Panc1 (cell line): ENCODE measurements at regions not wholly inside any gene's neighbourhood (a gene's known extent, or its start where the extent isn't known, plus 50 kb on each side); places are given as distances from the start of the nearest gene placed in this dataset.

Experiments
- ATAC-seq: fragments of 200-7000 bp; cut with Tn5 transposase; 2 replicates; pipeline ENCODE4 v1.9.1; 2020; ENCODE audit warnings: mild to moderate bottlenecking, moderate library complexity
- BruUV-seq: library from RNA; stranded (reverse); fragments of 400-500 nt; replicated peaks from 2 replicates; lab custom pipeline; 2021; lab: Mats Ljungman, UMichigan
- CTCF ChIA-PET: fragments of 300-600 bp; sonication (Branson Sonifier 250); formaldehyde crosslinking; loops from one replicate; lab custom pipeline; 2022; ENCODE audit warnings: antibody characterized with exemption; lab: Charles Lee
- POLR2A ChIA-PET: fragments of 300-600 bp; sonication (Branson Sonifier 250); formaldehyde crosslinking; loops from one replicate; lab custom pipeline; 2022; ENCODE audit warnings: antibody characterized with exemption; lab: Charles Lee
- DNase-seq: peaks from one replicate; pipeline ENCODE4 v3.0.0-alpha.2; 2010; ENCODE audit warnings: low read depth, low spot score
- H3K27ac ChIP-seq: 2 replicates; pipeline ENCODE4 v1.5.1; 2011; ENCODE audit warnings: mild to moderate bottlenecking, low read length, inconsistent platforms
- H3K27me3 ChIP-seq: fragments of 200-500 bp; sonication (Bioruptor generic); 2 replicates; pipeline ENCODE4 v1.6.0; 2014; ENCODE audit warnings: low read length, inconsistent platforms; ENCODE audit not compliant: control insufficient read depth, insufficient read depth
- H3K36me3 ChIP-seq: fragments of 200-500 bp; sonication (Bioruptor generic); 2 replicates; pipeline ENCODE4 v1.5.1; 2014; ENCODE audit warnings: inconsistent platforms, mild to moderate bottlenecking, low read length, moderate library complexity; ENCODE audit not compliant: control insufficient read depth, insufficient read depth
- H3K4me1 ChIP-seq: 2 replicates; pipeline ENCODE4 v1.5.1; 2011; ENCODE audit warnings: inconsistent platforms, mild to moderate bottlenecking, low read length, moderate library complexity; ENCODE audit not compliant: control insufficient read depth, insufficient read depth
- H3K4me3 ChIP-seq, 2 experiments: 2 replicates each; pipeline ENCODE4 v1.5.1; 2011 to 2012; ENCODE audit warnings: low read depth in 2 of 2, low read length in 2 of 2, mild to moderate bottlenecking in 2 of 2, inconsistent platforms in 1 of 2, moderate library complexity in 1 of 2
- H3K9me3 ChIP-seq: fragments of 200-500 bp; sonication (Bioruptor generic); 2 replicates; pipeline ENCODE4 v1.5.1; 2014; ENCODE audit warnings: low read depth, mild to moderate bottlenecking, inconsistent platforms, low read length, moderate library complexity; ENCODE audit not compliant: control insufficient read depth, insufficient read depth
- POLR2AphosphoS5 ChIP-seq: IDR thresholded peaks from 2 replicates; pipeline ENCODE4 v1.6.1; 2012; ENCODE audit warnings: mild to moderate bottlenecking, low read depth, low read length, moderate library complexity
- SIN3A ChIP-seq: IDR thresholded peaks from 2 replicates; pipeline ENCODE4 v1.6.1; 2012; ENCODE audit warnings: low read depth, mild to moderate bottlenecking, low read length, moderate library complexity, borderline replicate concordance; ENCODE audit not compliant: insufficient read depth
- TCF7L2 ChIP-seq: IDR thresholded peaks from 2 replicates; pipeline ENCODE4 v1.6.1; 2011; ENCODE audit warnings: mild to moderate bottlenecking, low read depth, low read length, inconsistent platforms
- in situ Hi-C: cut with HindIII; loops from 2 replicates; pipeline ENCODE4 v1.10.0; 2016; ENCODE audit warnings: low sequenced_read_pairs, low pct_unique_long_range_greater_than_20kb
- intact Hi-C: fragments of 100-400 bp; cut with micrococcal nuclease; formaldehyde crosslinking; loops from one replicate; pipeline ENCODE4 v1.10.0; 2022; ENCODE audit not compliant: unreplicated experiment
- TF ChIP-seq, protein P1 (sequence below): fragments of 450-650 bp; IDR thresholded peaks from 2 replicates; pipeline ENCODE4 v1.5.1; 2017; ENCODE audit warnings: mild to moderate bottlenecking
- TF ChIP-seq, protein P2 (sequence below), 2 experiments: IDR thresholded peaks; 2 replicates each; pipeline ENCODE4 v1.6.1; 2011 to 2012; ENCODE audit warnings: low read depth in 2 of 2, control low read depth in 1 of 2, low read length in 1 of 2, mild to moderate bottlenecking in 1 of 2, moderate library complexity in 1 of 2; ENCODE audit not compliant: insufficient read depth in 1 of 2

DNA sequence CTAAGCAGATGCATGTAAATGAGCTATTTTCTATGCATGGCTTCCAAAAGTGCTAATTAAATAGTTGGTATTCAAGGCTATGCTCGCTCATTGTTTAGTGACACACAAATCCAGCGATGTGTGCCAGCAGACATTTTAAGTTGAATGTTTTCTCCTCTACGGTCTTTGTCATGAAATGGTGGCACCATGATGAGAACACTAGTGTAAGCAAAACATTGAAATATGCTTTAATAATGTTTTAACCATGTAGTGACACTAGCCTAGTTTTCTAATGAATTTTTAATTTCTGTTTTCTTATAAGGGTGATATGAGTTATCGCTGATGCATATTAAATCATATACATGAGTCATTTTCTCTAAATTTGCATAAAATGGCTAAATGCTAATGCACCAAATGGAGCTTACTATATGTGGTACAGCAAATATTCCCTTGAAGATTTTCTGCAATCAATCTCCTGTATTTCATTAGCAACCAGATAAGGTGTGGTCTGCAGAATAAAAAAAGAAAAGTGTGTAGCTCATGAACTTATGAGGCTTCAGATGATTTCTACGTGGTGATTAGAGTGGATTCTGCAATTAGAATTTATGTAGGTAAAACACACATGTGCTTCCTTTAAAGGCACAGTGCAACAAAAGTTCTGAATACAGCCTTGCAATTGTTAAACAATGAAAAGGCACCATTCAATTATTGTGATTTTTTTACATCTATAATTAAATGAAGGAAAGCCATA lies 226.6 kb downstream of the MEF2C start:
- H3K9me3 ChIP-seq: no peaks in the 10 kb centered on the region
- DNase-seq (no peak), ATAC-seq (no peak)
- H3K27me3 ChIP-seq: no peaks in the 10 kb centered on the region
- TF ChIP-seq, protein P1, sequence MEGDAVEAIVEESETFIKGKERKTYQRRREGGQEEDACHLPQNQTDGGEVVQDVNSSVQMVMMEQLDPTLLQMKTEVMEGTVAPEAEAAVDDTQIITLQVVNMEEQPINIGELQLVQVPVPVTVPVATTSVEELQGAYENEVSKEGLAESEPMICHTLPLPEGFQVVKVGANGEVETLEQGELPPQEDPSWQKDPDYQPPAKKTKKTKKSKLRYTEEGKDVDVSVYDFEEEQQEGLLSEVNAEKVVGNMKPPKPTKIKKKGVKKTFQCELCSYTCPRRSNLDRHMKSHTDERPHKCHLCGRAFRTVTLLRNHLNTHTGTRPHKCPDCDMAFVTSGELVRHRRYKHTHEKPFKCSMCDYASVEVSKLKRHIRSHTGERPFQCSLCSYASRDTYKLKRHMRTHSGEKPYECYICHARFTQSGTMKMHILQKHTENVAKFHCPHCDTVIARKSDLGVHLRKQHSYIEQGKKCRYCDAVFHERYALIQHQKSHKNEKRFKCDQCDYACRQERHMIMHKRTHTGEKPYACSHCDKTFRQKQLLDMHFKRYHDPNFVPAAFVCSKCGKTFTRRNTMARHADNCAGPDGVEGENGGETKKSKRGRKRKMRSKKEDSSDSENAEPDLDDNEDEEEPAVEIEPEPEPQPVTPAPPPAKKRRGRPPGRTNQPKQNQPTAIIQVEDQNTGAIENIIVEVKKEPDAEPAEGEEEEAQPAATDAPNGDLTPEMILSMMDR: no peak
- TF ChIP-seq POLR2AphosphoS5 (no peak), TCF7L2 (no peak), SIN3A (no peak)
- TF ChIP-seq, protein P2, sequence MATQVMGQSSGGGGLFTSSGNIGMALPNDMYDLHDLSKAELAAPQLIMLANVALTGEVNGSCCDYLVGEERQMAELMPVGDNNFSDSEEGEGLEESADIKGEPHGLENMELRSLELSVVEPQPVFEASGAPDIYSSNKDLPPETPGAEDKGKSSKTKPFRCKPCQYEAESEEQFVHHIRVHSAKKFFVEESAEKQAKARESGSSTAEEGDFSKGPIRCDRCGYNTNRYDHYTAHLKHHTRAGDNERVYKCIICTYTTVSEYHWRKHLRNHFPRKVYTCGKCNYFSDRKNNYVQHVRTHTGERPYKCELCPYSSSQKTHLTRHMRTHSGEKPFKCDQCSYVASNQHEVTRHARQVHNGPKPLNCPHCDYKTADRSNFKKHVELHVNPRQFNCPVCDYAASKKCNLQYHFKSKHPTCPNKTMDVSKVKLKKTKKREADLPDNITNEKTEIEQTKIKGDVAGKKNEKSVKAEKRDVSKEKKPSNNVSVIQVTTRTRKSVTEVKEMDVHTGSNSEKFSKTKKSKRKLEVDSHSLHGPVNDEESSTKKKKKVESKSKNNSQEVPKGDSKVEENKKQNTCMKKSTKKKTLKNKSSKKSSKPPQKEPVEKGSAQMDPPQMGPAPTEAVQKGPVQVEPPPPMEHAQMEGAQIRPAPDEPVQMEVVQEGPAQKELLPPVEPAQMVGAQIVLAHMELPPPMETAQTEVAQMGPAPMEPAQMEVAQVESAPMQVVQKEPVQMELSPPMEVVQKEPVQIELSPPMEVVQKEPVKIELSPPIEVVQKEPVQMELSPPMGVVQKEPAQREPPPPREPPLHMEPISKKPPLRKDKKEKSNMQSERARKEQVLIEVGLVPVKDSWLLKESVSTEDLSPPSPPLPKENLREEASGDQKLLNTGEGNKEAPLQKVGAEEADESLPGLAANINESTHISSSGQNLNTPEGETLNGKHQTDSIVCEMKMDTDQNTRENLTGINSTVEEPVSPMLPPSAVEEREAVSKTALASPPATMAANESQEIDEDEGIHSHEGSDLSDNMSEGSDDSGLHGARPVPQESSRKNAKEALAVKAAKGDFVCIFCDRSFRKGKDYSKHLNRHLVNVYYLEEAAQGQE (IDR thresholded peaks at IDR 0.05; ENCODE audit: insufficient read depth in 1 of 2, low read depth in 2 of 2, low read length in 1 of 2): no peak
- H3K36me3 ChIP-seq: no peaks in the 10 kb centered on the region
- in situ Hi-C loops (no loop called here), intact Hi-C loops (no loop called here)
- H3K27ac ChIP-seq: no peak overlapping the region
- CTCF ChIA-PET: no interaction called here
- no peaks in the 10 kb centered on the region for H3K4me1 ChIP-seq
- no TSS peak for BruUV-seq
- POLR2A ChIA-PET: no interaction called here
- no peak overlapping the region for H3K4me3 ChIP-seq

DNA sequence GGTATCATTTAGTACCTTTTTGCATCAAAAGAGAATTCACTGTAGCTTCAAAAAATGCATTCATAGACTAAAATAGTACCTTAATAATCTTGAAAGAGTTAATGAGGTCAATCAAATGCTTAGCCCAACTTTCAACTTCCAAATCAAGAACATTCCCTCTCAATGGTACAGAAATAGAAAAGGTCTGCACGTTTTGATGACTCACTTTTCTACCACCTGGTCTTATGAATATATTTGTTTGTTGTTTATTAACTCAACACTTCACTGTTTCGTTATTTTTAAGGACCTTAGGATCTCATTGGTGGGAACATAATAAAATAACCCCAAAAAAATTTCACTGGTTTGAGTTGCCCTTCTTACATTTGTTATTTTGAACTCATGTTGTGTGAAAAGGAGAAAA lies 229.5 kb downstream of the MEF2C start:
- intact Hi-C loops: no loop called here
- CTCF ChIA-PET: no interaction called here

More for the DNA sequence above, 229.5 kb downstream of the MEF2C start:
- H3K27ac ChIP-seq: no peak overlapping the region
- no peak overlapping the region for H3K4me3 ChIP-seq
- 0 out of 2 replicates have a peak, but pooled peaks cover 2% of the 10 kb centered on the region for H3K27me3 ChIP-seq
- POLR2A ChIA-PET: no interaction called here
- no peaks in the 10 kb centered on the region for H3K4me1 ChIP-seq
- in situ Hi-C loops: no loop called here
- TF ChIP-seq POLR2AphosphoS5 (no peak), TCF7L2 (no peak), SIN3A (no peak)
- TF ChIP-seq, protein P2 (IDR thresholded peaks at IDR 0.05; ENCODE audit: insufficient read depth in 1 of 2, low read depth in 2 of 2, low read length in 1 of 2): no peak
- TF ChIP-seq, protein P1: no peak
- no TSS peak for BruUV-seq
- DNase-seq (no peak), ATAC-seq (no peak)
- H3K36me3 ChIP-seq: no peaks in the 10 kb centered on the region
- H3K9me3 ChIP-seq: no peaks in the 10 kb centered on the region
